GM20000 (cell line): ENCODE measurements at regions not wholly inside any gene's neighbourhood (a gene's known extent, or its start where the extent isn't known, plus 50 kb on each side); places are given as distances from the start of the nearest gene placed in this dataset.

ENCODE experiments used
- DNase-seq: peaks from one replicate; pipeline ENCODE4 v3.0.0; 2012; ENCODE audit warnings: low spot score
- CTCF ChIP-seq: IDR thresholded peaks from 2 replicates; pipeline ENCODE4 v1.5.1; 2012; ENCODE audit warnings: mild to moderate bottlenecking, control low read depth; ENCODE audit errors: extremely low read depth, missing control alignments

DNA sequence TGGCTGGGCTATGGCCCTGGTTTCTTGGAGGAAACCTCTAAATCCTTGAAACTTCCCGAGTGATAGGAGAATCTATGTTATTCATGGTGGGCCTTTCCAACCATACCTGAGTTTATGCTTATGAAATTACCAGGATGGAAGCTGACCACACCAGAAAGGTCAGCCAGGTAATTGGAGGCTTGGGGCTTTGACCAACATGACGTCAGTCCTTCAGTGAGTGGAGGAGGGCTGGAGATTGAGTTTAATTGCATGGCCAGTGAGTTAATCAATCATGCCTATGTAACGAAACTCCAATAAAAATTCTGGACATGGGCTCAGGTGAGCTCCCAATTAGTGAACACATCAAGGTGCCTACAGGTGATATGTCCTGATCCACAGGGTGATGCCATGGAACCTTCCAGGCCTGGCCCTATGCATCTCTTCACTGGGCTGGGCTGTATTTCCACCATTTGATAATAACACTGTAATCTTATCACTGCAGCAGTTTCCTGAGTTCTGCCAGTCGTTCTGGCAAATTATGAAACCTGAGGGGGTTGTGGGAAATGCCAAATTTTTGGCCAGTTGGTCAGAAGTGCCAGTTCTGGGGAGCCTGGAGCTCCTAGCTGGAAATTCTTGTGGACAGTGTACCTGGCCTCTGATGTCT lies 106.5 kb downstream of the CDH26 start:
- no peak for TF ChIP-seq CTCF
- no peak for DNase-seq

DNA sequence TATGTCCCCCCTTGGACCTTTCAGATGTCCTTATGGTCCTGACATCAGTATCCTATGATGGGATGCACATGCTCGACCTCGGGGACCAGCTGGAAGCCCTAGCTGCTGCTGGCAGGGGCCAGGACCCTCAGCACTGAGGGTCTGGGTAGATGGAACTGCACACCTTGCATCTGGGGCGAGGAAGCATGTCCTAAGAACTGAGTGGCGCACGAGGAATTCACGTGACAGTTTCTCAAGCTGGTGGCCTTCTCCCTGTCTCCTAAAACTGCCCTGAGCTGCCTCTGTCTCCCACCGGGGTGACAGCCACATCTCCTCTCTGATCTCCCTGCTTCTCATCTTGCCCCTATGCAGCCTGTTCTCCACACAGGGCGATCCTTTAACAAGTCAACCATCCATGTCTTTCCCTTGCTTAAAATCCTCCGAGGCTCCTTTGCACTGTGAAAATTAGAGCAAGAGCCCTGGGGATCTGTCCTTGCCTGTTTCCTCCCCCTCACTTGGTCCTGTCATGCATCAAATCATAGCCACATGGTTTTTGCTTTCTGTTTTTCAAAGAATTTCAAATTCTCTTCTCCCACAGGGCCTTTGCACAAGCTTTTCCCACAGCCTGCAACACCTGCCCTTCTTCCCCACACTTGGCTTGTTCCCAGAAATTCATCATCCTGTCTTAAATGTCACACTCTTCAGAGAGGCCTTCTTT lies 107.7 kb downstream of the CDH26 start:
- TF ChIP-seq CTCF = no peak
- no peak for DNase-seq

DNA sequence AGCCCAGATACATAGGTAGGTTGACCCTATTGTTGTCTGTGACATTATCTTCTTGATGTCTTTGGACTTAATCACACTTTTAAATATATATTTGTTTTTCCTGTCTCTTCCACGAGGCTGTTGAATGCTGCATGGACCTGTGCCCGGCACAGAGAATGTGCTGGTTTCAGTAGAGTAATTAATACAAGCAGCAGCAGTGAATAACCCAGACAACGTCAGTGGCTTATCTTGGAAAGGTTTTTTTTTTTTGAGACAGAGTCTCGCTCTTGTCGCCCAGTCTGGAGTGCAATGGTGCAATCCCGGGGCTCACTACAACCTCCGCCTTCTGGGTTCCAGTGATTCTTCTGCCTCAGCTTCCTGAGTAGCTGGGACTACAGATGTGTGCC lies 108.2 kb downstream of the CDH26 start:
- TF ChIP-seq CTCF = no peak
- no peak for DNase-seq

DNA sequence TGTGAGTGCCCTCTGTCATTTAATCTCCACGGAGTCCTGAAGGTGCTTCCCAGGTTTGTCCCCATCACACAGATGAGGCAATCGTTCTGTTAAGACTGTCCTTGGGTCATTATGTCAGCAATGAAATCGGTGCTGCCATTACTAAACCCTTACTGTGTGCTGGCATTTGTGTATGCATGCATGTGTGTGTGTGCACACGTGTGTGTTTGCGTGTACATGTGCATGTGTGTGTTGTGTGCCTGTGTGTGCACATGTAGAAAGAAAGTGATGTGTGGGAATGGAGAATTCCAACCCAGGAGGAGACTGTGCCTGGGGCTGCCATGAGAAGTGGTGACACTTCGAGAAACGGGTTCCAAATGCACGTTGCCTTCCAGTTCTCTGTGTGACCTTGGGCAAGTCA lies 110.3 kb downstream of the CDH26 start:
- TF ChIP-seq CTCF = no peak
- no peak for DNase-seq

DNA sequence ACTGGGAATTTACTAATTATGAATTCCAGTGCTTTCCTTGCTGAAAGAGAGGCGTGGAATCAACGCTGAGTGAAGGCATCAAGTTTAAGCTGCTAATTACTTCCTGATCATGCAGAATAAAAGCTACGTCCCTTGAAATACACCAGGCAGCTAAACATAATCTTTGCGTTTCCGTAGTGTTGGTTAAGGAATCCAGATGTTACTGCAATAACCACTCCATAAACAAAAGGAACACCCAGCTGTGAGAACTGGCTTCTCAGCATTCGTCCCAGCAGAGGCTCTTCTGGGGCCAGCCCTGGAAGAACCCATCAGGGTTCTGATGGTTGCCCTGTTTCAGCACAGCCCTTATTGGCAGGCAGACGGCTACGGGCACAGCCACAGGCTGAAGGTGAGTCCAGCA lies 111.4 kb downstream of the CDH26 start:
- TF ChIP-seq CTCF = no peak
- no peak for DNase-seq

DNA sequence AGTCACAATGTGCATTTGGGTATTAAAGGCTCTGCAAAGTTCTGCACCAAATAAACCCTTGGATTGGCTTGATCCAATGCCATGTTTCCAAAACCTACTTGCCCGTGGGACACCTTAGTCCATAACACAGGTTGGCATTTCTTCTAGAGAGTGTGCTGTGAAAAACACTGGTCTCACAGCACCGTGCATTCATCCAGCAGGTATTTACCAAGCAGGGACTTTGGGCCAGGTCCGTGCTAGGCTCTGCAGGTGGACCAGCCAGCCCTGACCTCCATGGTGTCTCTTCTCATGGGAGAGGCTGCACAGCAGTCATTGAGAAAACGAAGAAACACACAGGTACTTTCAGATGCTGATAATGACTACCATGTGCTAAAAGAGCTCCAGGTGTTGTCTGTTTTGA lies 112.6 kb downstream of the CDH26 start:
- TF ChIP-seq CTCF = no peak

DNA sequence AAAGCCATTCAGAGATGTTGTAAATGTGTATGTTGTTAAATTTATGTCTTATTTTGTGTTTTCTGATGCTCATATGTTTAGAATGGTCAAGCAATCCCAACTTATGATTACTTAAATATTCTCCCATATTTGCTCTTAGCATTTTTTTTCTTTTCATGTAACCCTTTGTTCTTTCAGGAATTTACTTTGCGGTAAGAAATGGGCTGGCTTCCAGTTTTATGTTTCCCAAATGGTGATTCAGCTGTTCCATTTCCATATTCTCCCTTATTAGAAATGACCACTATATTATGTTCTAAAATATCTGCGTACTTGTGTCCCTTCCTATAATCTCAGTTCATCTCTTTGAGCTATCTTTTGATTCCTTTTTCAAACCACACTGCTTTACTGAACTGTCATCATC lies 113.7 kb downstream of the CDH26 start:
- TF ChIP-seq CTCF = no peak
- DNase-seq = no peak

More for the DNA sequence above, 112.6 kb downstream of the CDH26 start:
- no peak for DNase-seq
